ENCODE measurements at regions not wholly inside any gene's neighbourhood (a gene's known extent, or its start where the extent isn't known, plus 50 kb on each side); places are given as distances from the start of the nearest gene placed in this dataset.

- TF ChIP-seq CHD7 (IDR thresholded peaks at IDR 0.05; ENCODE audit: insufficient replicate concordance, low read length): no peak
- TF ChIP-seq NRF1 (IDR thresholded peaks at IDR 0.05; ENCODE audit: low read depth, low read length): no peak
- TF ChIP-seq BRCA1 (IDR thresholded peaks at IDR 0.05; ENCODE audit: low read depth, low read length): no peak
- no peak for TF ChIP-seq SUZ12 (IDR thresholded peaks at IDR 0.05; ENCODE audit: low read length)
- TF ChIP-seq KDM4A (IDR thresholded peaks at IDR 0.05; ENCODE audit: low read depth, low read length, severe bottlenecking): no peak
- no peak for TF ChIP-seq GTF2F1 (IDR thresholded peaks at IDR 0.05; ENCODE audit: borderline replicate concordance, low read depth, low read length)
- TF ChIP-seq POU5F1 (IDR thresholded peaks at IDR 0.05; ENCODE audit: low read depth, low read length): no peak
Measured at GRCh38 chr9:105964156-105964555, 269.8 kb downstream of the TMEM38B start (continued).

Measured in H1 (cell line).